IMR-90 (cell line): ENCODE measurements at regions not wholly inside any gene's neighbourhood (a gene's known extent, or its start where the extent isn't known, plus 50 kb on each side); places are given as distances from the start of the nearest gene placed in this dataset.

ENCODE experiments used
- ATAC-seq: fragments of 200-7000 bp; cut with Tn5 transposase; 2 replicates; pipeline ENCODE4 v1.9.1; 2020; ENCODE audit warnings: low read depth, mild to moderate bottlenecking, moderate library complexity
- BruUV-seq: library from RNA; stranded (reverse); fragments of 400-500 nt; replicated peaks from 2 replicates; lab custom pipeline; 2021; lab: Mats Ljungman, UMichigan
- CTCF ChIA-PET: fragments of 300-600 bp; formaldehyde crosslinking; extraction: SDS; loops from one replicate; lab custom pipeline; 2021; ENCODE audit warnings: antibody characterized with exemption; lab: Yijun Ruan, JAX
- POLR2A ChIA-PET: fragments of 300-600 bp; sonication (Branson Sonifier 250); formaldehyde crosslinking; loops from one replicate; lab custom pipeline; 2022; ENCODE audit warnings: antibody characterized with exemption; ENCODE audit not compliant: unreplicated experiment; lab: Charles Lee
- DNase-seq: peaks from one replicate; pipeline ENCODE4 v3.0.0; 2013
- H2AFZ ChIP-seq: replicated peaks from 2 replicates; pipeline ENCODE3; 2013; ENCODE audit warnings: low read length, mild to moderate bottlenecking; ENCODE audit not compliant: poor library complexity
- H2AK5ac ChIP-seq: 2 replicates; pipeline ENCODE4 v1.6.1; 2013; ENCODE audit warnings: low read depth, low read length, inconsistent platforms
- H2AK9ac ChIP-seq: replicated peaks from 2 replicates; pipeline ENCODE3; 2013; ENCODE audit warnings: mild to moderate bottlenecking, low read depth, low read length, moderate library complexity; ENCODE audit not compliant: poor library complexity
- H2BK120ac ChIP-seq: 2 replicates; pipeline ENCODE4 v1.6.1; 2013; ENCODE audit warnings: low read depth, low read length, inconsistent platforms
- H2BK15ac ChIP-seq: 3 replicates; pipeline ENCODE4 v1.6.1; 2013; ENCODE audit warnings: low read depth, low read length, inconsistent platforms
- H2BK20ac ChIP-seq: 2 replicates; pipeline ENCODE4 v1.6.1; 2013; ENCODE audit warnings: low read depth, mild to moderate bottlenecking, inconsistent platforms, low read length, moderate library complexity
- H2BK5ac ChIP-seq: 2 replicates; pipeline ENCODE4 v1.6.1; 2013; ENCODE audit warnings: mild to moderate bottlenecking, low read depth, low read length, inconsistent platforms; ENCODE audit not compliant: poor library complexity, severe bottlenecking
- H3K14ac ChIP-seq: replicated peaks from 2 replicates; pipeline ENCODE4 v1.6.1; 2013; ENCODE audit warnings: low read depth, low read length, inconsistent platforms
- H3K18ac ChIP-seq: 2 replicates; pipeline ENCODE4 v1.6.1; 2013; ENCODE audit warnings: low read depth, low read length, control low read depth
- H3K23ac ChIP-seq: 2 replicates; pipeline ENCODE4 v1.6.1; 2013; ENCODE audit warnings: low read depth, low read length, inconsistent platforms
- H3K27ac ChIP-seq: 2 replicates; pipeline ENCODE4 v1.5.1; 2013; ENCODE audit warnings: mild to moderate bottlenecking, control low read depth, low read length; ENCODE audit not compliant: insufficient read depth
- H3K27me3 ChIP-seq: 2 replicates; pipeline ENCODE4 v1.6.1; 2013; ENCODE audit warnings: low read length; ENCODE audit not compliant: control insufficient read depth, insufficient read depth
- H3K36me3 ChIP-seq: 2 replicates; pipeline ENCODE4 v1.6.1; 2013; ENCODE audit warnings: low read length, mixed read lengths; ENCODE audit not compliant: control insufficient read depth, insufficient read depth
- H3K4ac ChIP-seq: 2 replicates; pipeline ENCODE4 v1.6.1; 2013; ENCODE audit warnings: low read depth, low read length, inconsistent platforms
- H3K4me1 ChIP-seq: 2 replicates; pipeline ENCODE4 v1.6.1; 2013; ENCODE audit warnings: low read length, mixed read lengths; ENCODE audit not compliant: control insufficient read depth, insufficient read depth
- H3K4me2 ChIP-seq: 2 replicates; pipeline ENCODE4 v1.6.1; 2013; ENCODE audit warnings: low read depth, mild to moderate bottlenecking, control low read depth, low read length, moderate library complexity
- H3K4me3 ChIP-seq: 2 replicates; pipeline ENCODE4 v1.5.1; 2013; ENCODE audit warnings: low read depth, mild to moderate bottlenecking, control low read depth, low read length, moderate library complexity; ENCODE audit not compliant: insufficient read depth
- H3K56ac ChIP-seq: 2 replicates; pipeline ENCODE4 v1.6.1; 2013; ENCODE audit warnings: low read length, inconsistent platforms; ENCODE audit not compliant: insufficient read depth; ENCODE audit errors: extremely low read depth
- H3K79me1 ChIP-seq, 2 experiments: 2 replicates each; pipeline ENCODE4 v1.6.1; 2013; ENCODE audit warnings: low read length in 2 of 2, inconsistent platforms in 1 of 2, low read depth in 1 of 2
- H3K9ac ChIP-seq: 2 replicates; pipeline ENCODE4 v1.6.1; 2013; ENCODE audit warnings: low read depth, low read length, control low read depth
- H3K9me1 ChIP-seq: 2 replicates; pipeline ENCODE4 v1.6.1; 2013; ENCODE audit warnings: low read length, inconsistent platforms; ENCODE audit not compliant: insufficient read depth
- H3K9me3 ChIP-seq: 2 replicates; pipeline ENCODE4 v1.6.1; 2013; ENCODE audit warnings: low read length; ENCODE audit not compliant: control insufficient read depth, insufficient read depth
- H4K20me1 ChIP-seq: 2 replicates; pipeline ENCODE4 v1.6.1; 2013; ENCODE audit warnings: low read length, inconsistent platforms; ENCODE audit not compliant: insufficient read depth
- H4K5ac ChIP-seq: 2 replicates; pipeline ENCODE4 v1.6.1; 2013; ENCODE audit warnings: mild to moderate bottlenecking, low read depth, low read length, control low read depth
- H4K8ac ChIP-seq, 2 experiments: 2 replicates each; pipeline ENCODE4 v1.6.1; 2013; ENCODE audit warnings: low read depth in 2 of 2, low read length in 2 of 2, control low read depth in 1 of 2, inconsistent platforms in 1 of 2
- H4K91ac ChIP-seq: 2 replicates; pipeline ENCODE4 v1.6.1; 2013; ENCODE audit warnings: low read depth, low read length, inconsistent platforms; ENCODE audit not compliant: insufficient read depth
- BHLHE40 ChIP-seq: fragments of 150-350 bp; IDR thresholded peaks from 2 replicates; pipeline ENCODE4 v1.6.1; 2016; ENCODE audit warnings: mild to moderate bottlenecking, low read depth, low read length
- CEBPB ChIP-seq: IDR thresholded peaks from 2 replicates; pipeline ENCODE4 v1.6.1; 2012; ENCODE audit warnings: low read depth, low read length, improper control_type of control experiment
- CHD1 ChIP-seq: IDR thresholded peaks from 2 replicates; pipeline ENCODE4 v1.6.1; 2012; ENCODE audit warnings: low read depth, low read length, improper control_type of control experiment
- ELK1 ChIP-seq: fragments of 150-350 bp; IDR thresholded peaks from 2 replicates; pipeline ENCODE4 v1.6.1; 2016; ENCODE audit warnings: low read depth, mild to moderate bottlenecking, low read length, moderate library complexity, borderline replicate concordance
- FOS ChIP-seq: fragments of 150-350 bp; IDR thresholded peaks from 2 replicates; pipeline ENCODE4 v1.6.1; 2016; ENCODE audit warnings: low read depth, low read length
- MAFK ChIP-seq: IDR thresholded peaks from 2 replicates; pipeline ENCODE4 v1.6.1; 2012; ENCODE audit warnings: low read depth, low read length, improper control_type of control experiment
- MAZ ChIP-seq: IDR thresholded peaks from 2 replicates; pipeline ENCODE4 v1.6.1; 2012; ENCODE audit warnings: low read depth, mild to moderate bottlenecking, low read length, improper control_type of control experiment, moderate library complexity, borderline replicate concordance
- SMC3 ChIP-seq: fragments of 150-350 bp; IDR thresholded peaks from 2 replicates; pipeline ENCODE4 v1.6.1; 2016; ENCODE audit warnings: low read depth, mild to moderate bottlenecking, antibody characterized with exemption, low read length, moderate library complexity
- dilution Hi-C: fragments of 300-500 bp; cut with HindIII; formaldehyde crosslinking; loops from one replicate; pipeline ENCODE4 v1.14.3; 2018; ENCODE audit warnings: low sequenced_read_pairs; ENCODE audit not compliant: unreplicated experiment
- in situ Hi-C: fragments of 300-500 bp; cut with MboI; formaldehyde crosslinking; loops from 3 replicates; pipeline ENCODE4 v1.14.3; 2019; ENCODE audit warnings: low sequenced_read_pairs, inconsistent platforms, mixed read lengths
- intact Hi-C: fragments of 100-400 bp; cut with micrococcal nuclease; formaldehyde crosslinking; loops from 2 replicates; pipeline ENCODE4 v1.10.0; 2022

- CTCF ChIA-PET: no interaction called here
- ATAC-seq: no peak
These were observed 221.9 kb upstream of the ADGRL2 start for GRCh38 chr1:81578867-81579266.

More at GRCh38 chr1:81578867-81579266, 221.9 kb upstream of the ADGRL2 start:
- TF ChIP-seq ELK1 (no peak), CHD1 (no peak), MAFK (no peak), SMC3 (no peak), FOS (no peak), BHLHE40 (no peak), MAZ (no peak), CEBPB (no peak)
- Histone ChIP-seq H3K56ac (no peak overlapping the region), H3K9me1 (no peaks in the 10 kb centered on the region), H3K4me1 (no peaks in the 10 kb centered on the region), H3K14ac (no peak overlapping the region), H2AK5ac (no peak overlapping the region), H3K27me3 (no peaks in the 10 kb centered on the region), H2AK9ac (no peak overlapping the region), H4K8ac (no peak overlapping the region), H3K79me1 (no peaks in the 10 kb centered on the region), H2AFZ (no peak overlapping the region), H2BK20ac (no peak overlapping the region), H4K20me1 (no peaks in the 10 kb centered on the region), H2BK120ac (no peak overlapping the region), H2BK15ac (no peak overlapping the region), H3K9ac (no peak overlapping the region), H3K18ac (no peak overlapping the region), H4K5ac (no peak overlapping the region), H3K23ac (no peak overlapping the region), H2BK5ac (no peak overlapping the region), H3K9me3 (no peaks in the 10 kb centered on the region), H3K27ac (no peak overlapping the region), H3K4me2 (no peak overlapping the region), H3K36me3 (no peaks in the 10 kb centered on the region), H4K91ac (no peak overlapping the region), H3K4ac (no peak overlapping the region), H3K4me3 (no peak overlapping the region)
- DNase-seq: no peak
- no TSS peak for BruUV-seq
- dilution Hi-C loops (no loop called here), in situ Hi-C loops (no loop called here), intact Hi-C loops (no loop called here)
- POLR2A ChIA-PET: no interaction called here
